ENCODE measurements at regions not wholly inside any gene's neighbourhood (a gene's known extent, or its start where the extent isn't known, plus 50 kb on each side); places are given as distances from the start of the nearest gene placed in this dataset.

GRCh38 chr13:74839656-74840055, 642.3 kb downstream of the TBC1D4 start:
- TF ChIP-seq CTCF (IDR thresholded peaks at IDR 0.05), result no peak
- TF ChIP-seq POLR2A (IDR thresholded peaks at IDR 0.05), result no peak
- no peak for TF ChIP-seq POLR2AphosphoS5 (IDR thresholded peaks at IDR 0.05)

All from breast epithelium (tissue), 3 donors.